Activated T-cell treated with anti-CD3 and anti-CD28 coated beads, Interleukin-2, amount 50 U/mL, for 72 hours (primary cell): ENCODE measurements at regions not wholly inside any gene's neighbourhood (a gene's known extent, or its start where the extent isn't known, plus 50 kb on each side); places are given as distances from the start of the nearest gene placed in this dataset.
A peak's percentile ranks its signal among the peaks of the same experiment; 100 is the strongest.

ENCODE experiments used
- ATAC-seq, 2 donors: fragments of 150-1000 bp; cut with Tn5 transposase; replicated peaks in 1 of 2; 2 replicates each; pipeline ENCODE4 v1.10.0; 2021; ENCODE audit warnings: moderate library complexity in 2 of 2, mild to moderate bottlenecking in 1 of 2
- DNase-seq, 2 donors: peaks; one replicate each; pipeline ENCODE4 v3.0.0; 2021 to 2022; ENCODE audit warnings: mixed read lengths in 1 of 2
- H3K27ac Mint-ChIP-seq: one replicate; pipeline ENCODE4 v1.8.0; 2022; ENCODE audit warnings: mild to moderate bottlenecking, moderate library complexity, mixed read lengths
- H3K27me3 Mint-ChIP-seq: one replicate; pipeline ENCODE4 v1.8.0; 2022; ENCODE audit warnings: low read depth, mixed read lengths
- H3K36me3 Mint-ChIP-seq, 2 donors: one replicate each; pipeline ENCODE4 v1.8.0; 2022; ENCODE audit warnings: mixed read lengths in 2 of 2, mild to moderate bottlenecking in 1 of 2; ENCODE audit not compliant: insufficient read depth in 2 of 2
- H3K4me1 Mint-ChIP-seq: one replicate; pipeline ENCODE4 v1.8.0; 2022; ENCODE audit warnings: low read depth, mixed read lengths
- H3K4me3 Mint-ChIP-seq, 2 donors: one replicate each; pipeline ENCODE4 v1.8.0; 2022; ENCODE audit warnings: mild to moderate bottlenecking in 2 of 2, mixed read lengths in 2 of 2, moderate library complexity in 2 of 2
- H3K9me3 Mint-ChIP-seq, 2 donors: one replicate each; pipeline ENCODE4 v1.8.0; 2022; ENCODE audit warnings: mixed read lengths in 2 of 2

DNA sequence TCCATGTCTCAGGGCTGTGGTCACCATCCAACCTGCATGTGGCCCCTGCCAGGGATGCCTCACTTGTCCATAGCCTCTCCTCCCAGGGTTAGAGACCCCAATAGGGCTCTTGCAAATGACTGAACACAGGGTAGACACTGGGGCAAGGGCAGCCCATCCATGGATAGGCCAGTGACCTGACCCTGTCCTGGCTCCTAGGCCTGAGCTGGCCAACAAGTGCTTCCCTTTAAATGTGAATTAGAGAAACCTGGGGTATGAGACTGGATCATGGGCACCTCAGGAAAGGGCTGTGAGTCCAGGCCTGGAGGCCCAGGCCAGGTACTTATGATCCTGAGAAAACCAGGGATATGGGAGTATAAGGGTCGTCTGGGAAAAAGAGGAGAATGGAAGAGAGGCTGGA is 64.5 kb downstream of the COPS8 start:
- H3K27ac Mint-ChIP-seq = no peak overlapping the region
- H3K27me3 Mint-ChIP-seq = peaks cover 10% of the 10 kb centered on the region
- DNase-seq (no peak), ATAC-seq (no peak)
- H3K36me3 Mint-ChIP-seq = peaks cover 9 to 12% of the 10 kb centered on the region in 2 donors
- peaks cover 28% of the 10 kb centered on the region for H3K4me1 Mint-ChIP-seq
- peaks cover 5 to 8% of the 10 kb centered on the region in 2 donors for H3K9me3 Mint-ChIP-seq
- H3K4me3 Mint-ChIP-seq = no peak overlapping the region

DNA sequence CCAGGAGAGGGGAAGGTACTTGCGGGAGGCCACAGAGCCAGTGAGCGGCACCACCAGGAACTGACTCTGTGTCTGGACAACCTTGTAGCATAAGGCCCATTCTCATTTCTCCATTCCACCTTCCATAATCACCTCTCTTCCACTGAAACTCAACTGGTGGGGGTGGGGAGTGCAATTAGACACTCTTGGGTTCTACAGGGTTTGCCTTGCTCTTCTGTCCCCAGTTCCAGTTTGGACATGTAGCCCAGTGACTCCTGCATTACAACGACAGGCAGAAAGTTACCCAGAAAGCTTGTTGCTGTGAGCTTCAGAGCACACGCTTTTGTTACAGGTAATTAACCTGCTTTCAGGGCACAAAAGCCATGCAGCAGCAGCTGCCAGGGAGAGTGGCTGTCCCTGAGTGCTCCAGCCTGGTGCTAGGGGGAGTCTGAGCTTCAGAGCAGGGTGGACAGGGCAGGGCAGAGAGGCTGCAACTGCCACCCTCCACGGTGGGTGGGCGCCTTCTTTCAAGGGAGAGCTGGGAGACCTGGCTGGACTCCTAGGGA is 65.2 kb downstream of the COPS8 start:
- no peak for DNase-seq
- H3K36me3 Mint-ChIP-seq = peaks cover 7 to 11% of the 10 kb centered on the region in 2 donors

GRCh38 chr2:237152361-237152760 is 66.7 kb downstream of the COPS8 start:
- H3K4me1 Mint-ChIP-seq = peaks cover 45% of the 10 kb centered on the region
- no peak overlapping the region for H3K4me3 Mint-ChIP-seq
- no peak for DNase-seq

More for the DNA sequence above, 65.2 kb downstream of the COPS8 start:
- peaks cover 35% of the 10 kb centered on the region for H3K4me1 Mint-ChIP-seq
- ATAC-seq = no peak
- H3K27me3 Mint-ChIP-seq = peaks cover 10% of the 10 kb centered on the region
- peaks cover 5 to 7% of the 10 kb centered on the region in 2 donors for H3K9me3 Mint-ChIP-seq
- no peak overlapping the region for H3K27ac Mint-ChIP-seq
- H3K4me3 Mint-ChIP-seq = no peak overlapping the region

DNA sequence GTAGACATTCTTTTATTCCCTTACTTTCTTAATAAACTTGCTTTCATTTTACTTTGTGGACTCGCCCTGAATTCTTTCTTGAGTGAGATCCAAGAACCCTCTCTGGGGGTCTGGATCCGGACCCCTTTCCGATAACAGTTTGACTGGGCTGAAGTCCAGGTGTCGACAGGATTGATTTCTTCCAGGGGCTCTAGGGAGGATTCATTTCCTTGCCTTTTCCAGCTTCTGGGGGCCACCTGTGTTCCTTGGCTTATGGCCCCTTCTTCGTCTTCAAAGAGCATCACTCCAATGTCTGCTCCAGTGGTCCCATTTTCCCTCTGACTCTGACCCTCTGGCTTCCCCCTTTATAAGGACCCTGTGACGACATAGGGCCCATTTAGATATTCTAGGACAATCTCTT is 67.5 kb downstream of the COPS8 start:
- peaks cover 0 to 5% of the 10 kb centered on the region in 2 donors for H3K36me3 Mint-ChIP-seq
- ATAC-seq (no peak), DNase-seq (no peak)
- peaks cover 45% of the 10 kb centered on the region for H3K4me1 Mint-ChIP-seq
- peaks cover 10% of the 10 kb centered on the region for H3K27me3 Mint-ChIP-seq
- H3K4me3 Mint-ChIP-seq = no peak overlapping the region
- H3K27ac Mint-ChIP-seq = no peak overlapping the region
- H3K9me3 Mint-ChIP-seq = peaks cover under 1 to 2% of the 10 kb centered on the region in 2 donors

More at GRCh38 chr2:237152361-237152760, 66.7 kb downstream of the COPS8 start:
- Mint-ChIP-seq H3K27ac (no peak overlapping the region), H3K9me3 (peaks cover 2 to 4% of the 10 kb centered on the region in 2 donors), H3K27me3 (peaks cover 10% of the 10 kb centered on the region), H3K36me3 (peaks cover 0 to 7% of the 10 kb centered on the region in 2 donors)
- ATAC-seq = no peak

- peaks cover 10% of the 10 kb centered on the region for H3K27me3 Mint-ChIP-seq
Observed at GRCh38 chr2:237154082-237154638, 68.5 kb downstream of the COPS8 start.

DNA sequence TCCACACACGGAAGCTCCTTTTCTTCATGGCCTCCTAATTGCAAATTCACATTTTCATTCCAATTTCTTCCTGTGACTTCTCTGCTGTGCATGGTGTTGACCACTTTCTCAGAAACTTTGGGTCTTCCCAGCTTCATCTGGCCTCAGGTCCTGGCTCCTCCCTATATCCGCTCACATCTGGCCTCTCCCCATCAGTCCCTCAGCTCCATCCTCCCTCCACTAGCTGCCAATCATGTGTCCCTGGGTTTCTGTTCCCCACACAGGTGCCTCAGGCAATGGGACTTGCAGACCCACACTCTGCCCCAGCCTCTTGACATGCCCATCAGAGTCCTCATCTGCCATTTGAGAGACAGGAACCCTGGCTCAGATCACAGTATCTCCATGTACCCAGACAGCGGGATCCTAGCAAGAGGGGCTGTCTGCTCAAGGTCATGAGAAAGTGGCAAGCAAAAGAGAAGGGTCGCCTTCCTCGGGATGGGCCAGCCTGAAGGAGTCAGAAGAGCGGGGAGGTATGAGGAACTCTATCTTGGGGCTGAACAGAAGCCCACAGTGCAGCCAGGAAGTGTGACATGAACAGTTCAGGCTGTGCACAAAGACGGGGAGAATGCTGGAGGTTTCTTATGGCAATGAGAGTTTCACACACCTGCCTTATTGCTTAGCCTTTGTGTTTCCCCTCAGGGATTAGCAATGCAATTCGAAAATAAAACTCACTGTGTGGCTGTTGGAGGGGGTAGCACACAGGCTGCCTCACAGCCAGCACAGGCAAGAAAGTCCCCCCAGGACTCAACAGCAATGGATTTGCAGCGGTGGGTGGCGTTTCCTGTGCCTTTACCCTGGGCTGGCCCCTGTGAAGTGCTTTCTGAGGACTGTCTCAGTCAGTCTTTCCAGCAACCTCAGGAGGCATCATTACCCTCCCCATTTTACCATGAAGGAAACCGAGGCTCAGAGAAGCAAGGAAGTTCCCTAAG is 69.5 kb downstream of the COPS8 start:
- H3K4me1 Mint-ChIP-seq = peaks cover 44% of the 10 kb centered on the region

More at GRCh38 chr2:237154082-237154638, 68.5 kb downstream of the COPS8 start:
- ATAC-seq (peak in 1 of 2 donors; percentile 38), DNase-seq (peak; percentile 63 to 68)
- H3K4me3 Mint-ChIP-seq = no peak overlapping the region
- H3K9me3 Mint-ChIP-seq = no peaks in the 10 kb centered on the region
- no peaks in the 10 kb centered on the region for H3K36me3 Mint-ChIP-seq
- H3K4me1 Mint-ChIP-seq = peaks cover 49% of the 10 kb centered on the region
- H3K27ac Mint-ChIP-seq = no peak overlapping the region

DNA sequence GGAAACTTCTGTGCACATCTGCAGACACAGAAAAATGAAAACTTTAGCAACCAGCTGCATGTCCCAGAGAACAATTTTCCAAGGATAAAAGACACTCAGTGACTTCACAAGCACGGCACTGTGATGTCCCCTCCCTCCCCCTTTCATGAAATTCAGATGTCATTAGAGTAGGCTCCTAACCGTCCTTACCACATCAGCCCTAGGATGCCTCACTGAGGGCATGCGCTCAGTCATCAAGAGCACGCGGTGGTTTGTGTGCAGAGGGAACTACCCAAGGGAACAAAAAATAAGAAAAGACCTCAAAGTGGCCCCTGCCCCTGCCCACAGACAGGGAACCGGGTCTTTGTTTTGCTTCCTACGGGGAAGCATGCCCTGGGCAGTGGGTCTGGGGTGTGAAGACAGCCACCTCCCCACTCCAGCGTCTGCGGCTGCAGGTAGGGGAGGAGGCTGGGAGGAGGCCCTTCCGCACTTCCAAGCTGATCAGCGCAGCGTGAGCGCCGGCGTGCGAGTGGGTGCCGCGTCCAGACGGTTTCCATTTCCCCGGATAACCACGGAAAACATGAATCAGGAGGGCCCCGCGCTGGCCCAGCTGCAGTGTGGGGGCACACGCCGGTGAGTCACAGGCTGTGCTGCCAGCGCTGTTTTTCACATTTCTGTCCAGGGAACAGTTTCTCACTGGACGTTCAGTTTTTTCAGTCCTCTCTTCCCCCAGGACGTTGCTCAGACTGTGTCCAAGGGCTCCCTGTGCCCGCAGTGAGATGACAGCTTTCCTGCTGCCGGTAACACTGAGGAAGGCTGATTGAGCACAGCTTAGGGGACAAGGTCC is 70.6 kb downstream of the COPS8 start:
- ATAC-seq (peak; percentile 77 to 81), DNase-seq (peak; percentile 62 to 71)
- peaks cover 44% of the 10 kb centered on the region for H3K4me1 Mint-ChIP-seq
- H3K36me3 Mint-ChIP-seq = no peaks in the 10 kb centered on the region
- no peaks in the 10 kb centered on the region for H3K9me3 Mint-ChIP-seq
- H3K27ac Mint-ChIP-seq = peak overlapping the region; percentile 47
- peak overlapping the region; percentile 55 to 56 for H3K4me3 Mint-ChIP-seq
- H3K27me3 Mint-ChIP-seq = peaks cover 10% of the 10 kb centered on the region

More for the DNA sequence above, 69.5 kb downstream of the COPS8 start:
- Mint-ChIP-seq H3K36me3 (no peaks in the 10 kb centered on the region), H3K27me3 (peaks cover 10% of the 10 kb centered on the region), H3K9me3 (no peaks in the 10 kb centered on the region), H3K4me3 (peak overlapping the region; percentile 32 to 55), H3K27ac (no peak overlapping the region)
- peak; percentile 68 to 70 for ATAC-seq
- DNase-seq = peak; percentile 38 to 57

DNA sequence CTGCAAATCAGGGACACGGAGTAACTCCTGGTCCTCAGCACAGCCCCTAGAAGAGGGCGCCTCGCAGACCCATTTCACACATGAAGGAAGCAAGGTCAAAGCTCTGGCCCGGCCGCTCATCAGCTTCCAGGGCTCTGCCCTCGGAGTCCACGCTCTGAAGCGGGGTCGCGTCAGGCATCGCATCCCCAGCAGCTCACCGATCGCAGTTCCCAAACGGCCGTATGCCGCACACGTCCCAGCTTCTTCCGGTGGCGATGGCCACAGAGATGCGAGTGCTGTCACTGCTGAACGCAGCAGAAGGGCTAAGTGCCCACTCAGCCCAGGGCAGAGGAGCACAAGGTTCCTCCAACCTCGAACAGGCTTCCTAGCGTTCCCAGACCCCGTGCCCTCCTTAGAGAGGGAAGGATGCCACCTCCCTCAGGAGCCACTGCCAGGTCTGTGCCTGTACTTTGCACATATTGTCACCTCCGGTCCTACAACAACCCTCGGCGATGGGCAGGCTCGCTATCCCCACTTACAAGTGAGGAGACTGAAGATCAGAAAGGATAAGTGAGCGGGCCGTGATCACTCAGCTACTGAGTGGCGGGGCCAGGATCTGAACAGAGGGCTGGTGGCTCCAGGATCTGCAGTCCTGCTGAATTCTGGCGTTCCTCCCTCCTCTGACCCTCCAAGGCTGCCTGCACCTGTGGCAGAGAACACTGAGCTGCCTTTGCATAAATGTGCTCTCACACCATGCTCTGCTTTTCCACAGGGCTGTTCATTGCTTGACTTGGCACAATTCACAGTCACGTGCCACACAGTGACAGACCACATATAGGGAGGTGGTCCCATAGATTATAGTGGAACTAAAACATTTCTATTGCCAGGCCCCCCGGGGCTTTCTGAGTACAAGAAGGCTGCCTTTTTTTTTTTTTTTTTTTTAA is 71.4 kb downstream of the COPS8 start:
- Mint-ChIP-seq H3K27ac (no peak overlapping the region), H3K9me3 (no peaks in the 10 kb centered on the region)

GRCh38 chr2:237157780-237158102 is 72.1 kb downstream of the COPS8 start:
- no peaks in the 10 kb centered on the region for H3K27me3 Mint-ChIP-seq
- no peaks in the 10 kb centered on the region for H3K9me3 Mint-ChIP-seq
- no peak for DNase-seq
- ATAC-seq = no peak
- no peaks in the 10 kb centered on the region for H3K36me3 Mint-ChIP-seq
- H3K27ac Mint-ChIP-seq = no peak overlapping the region
- H3K4me3 Mint-ChIP-seq = no peak overlapping the region
- peaks cover 44% of the 10 kb centered on the region for H3K4me1 Mint-ChIP-seq

More for the DNA sequence above, 71.4 kb downstream of the COPS8 start:
- Mint-ChIP-seq H3K27me3 (peaks cover under 1% of the 10 kb centered on the region), H3K36me3 (no peaks in the 10 kb centered on the region), H3K4me1 (peaks cover 44% of the 10 kb centered on the region), H3K4me3 (no peak overlapping the region)
- no peak for ATAC-seq
- no peak for DNase-seq

- Mint-ChIP-seq H3K4me1 (peaks cover 44% of the 10 kb centered on the region), H3K9me3 (no peaks in the 10 kb centered on the region), H3K27ac (no peak overlapping the region), H3K4me3 (no peak overlapping the region), H3K36me3 (no peaks in the 10 kb centered on the region), H3K27me3 (no peaks in the 10 kb centered on the region)
- DNase-seq (no peak), ATAC-seq (no peak)
Observed at GRCh38 chr2:237158194-237158593, 72.5 kb downstream of the COPS8 start.

DNA sequence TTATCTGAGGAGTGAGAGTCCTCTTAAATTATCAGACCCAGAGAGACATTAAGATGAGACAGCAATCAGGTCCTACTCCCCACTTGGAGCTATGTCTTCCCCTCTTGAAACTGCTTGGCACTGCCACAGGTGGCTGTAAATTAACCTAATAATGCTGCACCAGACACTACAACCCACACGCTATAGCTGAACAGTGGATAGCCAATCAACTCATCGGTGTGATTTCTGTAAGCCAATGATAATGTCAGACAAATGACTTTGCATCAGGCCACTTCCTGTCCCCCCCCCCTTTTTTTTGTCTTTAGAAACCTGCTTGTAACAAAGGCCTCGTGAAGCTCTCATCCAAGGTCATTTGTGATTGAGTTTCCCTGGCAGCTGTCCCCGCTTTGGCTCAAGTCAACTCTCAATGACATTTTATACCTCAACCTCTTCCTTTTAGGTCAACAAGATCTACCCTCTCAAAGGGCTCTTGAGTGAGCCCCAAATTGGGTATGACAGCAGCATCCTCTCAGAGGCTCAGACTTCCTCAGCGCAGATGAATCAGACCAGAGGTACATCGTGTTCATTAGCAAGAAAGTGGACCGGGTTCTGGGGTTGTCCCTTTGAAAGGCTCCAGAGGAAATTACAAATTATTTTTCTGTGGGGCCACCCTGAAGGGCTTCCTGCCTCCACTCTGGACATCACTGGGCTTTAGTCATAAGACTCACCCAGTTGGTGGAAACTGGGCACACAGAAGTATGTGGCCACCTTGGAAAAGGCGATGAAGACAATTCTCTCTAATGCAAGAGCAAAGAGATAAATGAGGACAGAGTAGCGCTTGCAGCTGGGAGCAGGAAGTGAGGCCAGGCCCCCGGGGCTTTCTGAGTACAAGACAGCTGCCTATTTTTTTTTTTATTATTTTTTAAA is 73.6 kb downstream of the COPS8 start:
- no peak for DNase-seq
- no peaks in the 10 kb centered on the region for H3K9me3 Mint-ChIP-seq
- no peak overlapping the region for H3K27ac Mint-ChIP-seq
- H3K4me3 Mint-ChIP-seq = no peak overlapping the region
- H3K27me3 Mint-ChIP-seq = no peaks in the 10 kb centered on the region
- no peaks in the 10 kb centered on the region for H3K36me3 Mint-ChIP-seq
- no peak for ATAC-seq
- peaks cover 38% of the 10 kb centered on the region for H3K4me1 Mint-ChIP-seq
